HCEC 1CT (cell line): ENCODE measurements at regions not wholly inside any gene's neighbourhood (a gene's known extent, or its start where the extent isn't known, plus 50 kb on each side); places are given as distances from the start of the nearest gene placed in this dataset.

Experiments used
- DNase-seq: peaks from one replicate; pipeline ENCODE4 v3.0.0-alpha.2; 2017

- DNase-seq, result peak; percentile 82
These were observed 55.4 kb downstream of the CCER1 start for GRCh38 chr12:90899456-90900182.

DNA sequence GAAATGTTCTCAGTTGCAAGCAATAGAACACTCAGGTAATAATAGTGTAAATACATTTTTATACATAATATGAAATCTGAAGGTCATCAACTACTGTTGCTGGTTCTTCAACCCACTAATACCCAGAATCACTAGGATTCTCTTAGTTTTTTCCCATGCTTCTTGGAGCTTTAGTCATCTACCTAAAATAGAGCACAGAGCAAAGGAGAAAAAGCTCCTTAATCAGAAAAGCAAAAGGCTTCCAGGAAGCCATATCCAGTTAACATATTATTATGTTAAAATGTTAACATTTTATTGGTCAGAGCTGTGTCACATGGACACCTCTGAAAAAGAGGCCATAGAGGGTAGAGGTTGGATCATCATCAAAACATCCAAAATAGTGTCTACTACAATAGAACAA is 57.0 kb downstream of the CCER1 start:
- DNase-seq, result no peak

DNA sequence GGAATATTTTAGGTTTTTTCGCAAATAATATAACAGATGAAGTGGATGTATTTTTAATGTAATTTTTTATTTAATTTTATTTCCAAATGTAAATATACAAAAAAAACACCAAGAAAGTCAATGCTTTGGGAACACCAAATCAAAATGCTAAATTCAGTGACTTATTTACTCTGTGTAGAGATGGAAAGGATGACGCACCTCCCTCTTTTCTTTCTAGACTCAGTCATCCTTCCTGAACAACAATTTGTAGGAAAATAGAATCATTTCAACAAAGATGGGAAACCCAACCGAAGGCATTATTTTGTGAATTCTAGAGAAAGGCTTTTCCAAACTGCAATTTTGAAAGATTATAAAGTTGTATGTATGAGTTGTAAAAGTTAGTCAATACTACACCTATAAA is 57.7 kb downstream of the CCER1 start:
- DNase-seq, result no peak

DNA sequence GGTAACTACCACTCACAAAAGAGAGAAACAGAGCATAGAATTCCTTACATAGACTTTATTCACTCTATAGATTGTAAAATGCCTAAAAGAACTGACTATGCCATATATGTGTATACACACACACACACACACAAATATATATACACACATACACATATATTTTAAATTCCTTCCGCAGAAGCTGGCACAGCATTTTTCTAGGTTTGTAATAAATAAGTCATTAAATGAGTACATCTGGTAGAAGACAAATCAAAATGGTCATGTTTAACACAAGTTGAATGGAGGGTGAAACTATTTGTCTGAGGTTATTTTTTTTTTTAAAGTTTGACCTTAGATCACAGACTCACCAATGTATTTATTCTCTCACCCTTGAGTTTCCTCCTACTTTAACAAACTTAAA is 58.2 kb downstream of the CCER1 start:
- no peak for DNase-seq

DNA sequence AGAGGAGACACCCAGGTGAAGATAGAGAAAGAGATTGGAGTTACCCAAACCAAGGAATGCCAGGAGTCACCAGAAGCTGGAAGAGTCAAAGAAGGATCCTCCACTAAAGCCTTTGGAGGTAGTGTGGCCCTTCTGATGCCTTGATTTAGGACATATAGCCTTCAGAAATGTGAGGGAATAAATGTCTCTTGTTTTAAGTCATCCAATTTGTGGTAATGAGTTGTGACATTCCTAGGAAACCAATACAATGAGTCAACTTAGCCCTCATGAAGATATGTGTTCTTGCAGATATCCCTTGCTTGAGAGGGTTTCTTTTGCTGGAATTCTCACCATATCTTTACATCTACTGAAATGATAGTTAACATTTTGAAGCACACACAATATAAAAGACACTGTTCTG is 58.8 kb downstream of the CCER1 start:
- peak; percentile 91 for DNase-seq

GRCh38 chr12:90888316-90888715 is 66.7 kb downstream of the CCER1 start:
- DNase-seq, result peak; percentile 7

DNA sequence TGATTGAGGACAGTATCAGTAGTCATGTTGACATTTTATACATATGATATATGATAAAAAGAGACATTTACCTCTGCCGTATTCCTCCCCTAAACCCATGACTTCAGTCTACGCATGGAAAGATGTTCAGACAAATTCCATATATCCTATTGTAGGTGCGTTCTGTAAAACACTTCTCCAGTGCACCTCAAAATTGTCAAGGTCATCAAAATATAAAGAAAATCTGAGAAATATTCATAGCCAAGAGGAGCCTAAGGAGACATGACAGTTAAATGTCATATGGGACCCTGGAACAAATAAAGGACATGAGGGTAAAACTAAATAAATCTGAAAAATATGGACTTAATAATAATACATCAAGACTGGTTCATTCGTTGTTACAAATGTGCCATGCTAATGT is 71.5 kb downstream of the CCER1 start:
- no peak for DNase-seq

GRCh38 chr12:90871726-90872096 is 83.3 kb downstream of the CCER1 start:
- no peak for DNase-seq

- DNase-seq, result no peak
These were observed 83.8 kb downstream of the CCER1 start for GRCh38 chr12:90870971-90871725.

- DNase-seq, result no peak
These were observed 86.3 kb downstream of the CCER1 start for GRCh38 chr12:90868626-90869025.

DNA sequence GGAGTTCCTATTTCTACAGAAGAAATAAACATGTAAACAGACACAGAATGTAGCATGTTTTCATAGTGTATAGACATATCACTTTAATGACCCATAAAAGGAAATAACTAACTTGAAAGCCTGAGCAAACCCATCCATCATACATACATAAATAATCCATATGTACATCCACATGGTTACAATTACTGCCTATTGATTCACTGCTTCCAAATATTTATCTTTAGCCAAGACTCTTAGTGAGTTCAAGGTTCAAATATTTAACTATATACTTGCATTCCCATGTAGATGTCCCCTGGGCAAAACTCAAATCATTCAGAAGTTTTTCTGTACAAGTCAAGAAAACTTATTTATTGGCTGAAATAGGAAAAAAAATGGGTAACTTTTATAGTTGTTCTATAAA is 95.4 kb downstream of the CCER1 start:
- DNase-seq, result no peak

GRCh38 chr12:90858252-90858651 is 96.7 kb downstream of the CCER1 start:
- no peak for DNase-seq

DNA sequence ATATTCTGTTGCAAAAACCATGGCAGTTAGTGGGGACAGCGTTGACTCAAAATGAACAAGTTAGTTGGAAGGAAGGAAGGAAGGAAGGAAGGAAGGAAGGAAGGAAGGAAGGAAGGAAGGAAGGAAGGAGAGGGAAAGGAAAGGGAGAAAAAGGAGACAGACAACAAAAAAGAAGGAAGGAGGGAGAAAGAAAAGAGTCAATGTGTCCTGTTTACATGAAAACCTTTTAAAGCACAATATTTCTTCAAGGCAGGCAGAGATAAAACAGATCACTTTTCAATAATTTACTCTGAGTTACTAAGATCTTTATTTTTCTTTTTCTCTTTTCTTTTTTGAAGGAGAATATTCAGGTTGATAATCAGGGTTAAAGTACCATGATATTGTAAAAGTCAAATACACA is 99.4 kb downstream of the CCER1 start:
- DNase-seq, result no peak

DNA sequence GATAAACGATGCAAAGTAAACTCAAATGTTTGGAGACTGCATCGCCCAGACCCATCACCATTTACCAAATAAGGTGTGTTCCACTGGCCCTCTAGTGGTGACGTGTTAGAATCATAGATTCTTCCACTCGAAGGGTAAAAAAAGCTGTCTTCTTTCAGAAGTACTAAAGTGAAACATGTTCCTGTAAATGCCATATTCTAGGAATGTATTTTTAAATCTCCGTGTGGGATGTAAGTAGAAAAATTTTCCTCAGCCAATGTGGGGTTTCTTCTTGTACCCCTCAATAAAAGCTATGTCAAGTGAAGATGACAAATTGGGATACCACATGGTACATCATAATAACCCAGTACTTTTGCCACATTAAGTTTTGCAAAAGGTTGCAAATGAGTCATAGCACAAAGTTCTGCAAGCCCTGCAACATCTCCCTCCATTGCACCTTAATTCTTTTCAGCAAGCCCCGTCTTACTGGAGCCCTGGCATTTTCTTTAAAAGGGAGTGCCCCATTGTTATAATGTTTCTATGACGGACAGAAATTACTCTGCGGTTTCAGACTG is 100.8 kb downstream of the CCER1 start:
- peak; percentile 65 for DNase-seq

GRCh38 chr12:90851800-90852718 is 102.9 kb downstream of the CCER1 start:
- no peak for DNase-seq

DNA sequence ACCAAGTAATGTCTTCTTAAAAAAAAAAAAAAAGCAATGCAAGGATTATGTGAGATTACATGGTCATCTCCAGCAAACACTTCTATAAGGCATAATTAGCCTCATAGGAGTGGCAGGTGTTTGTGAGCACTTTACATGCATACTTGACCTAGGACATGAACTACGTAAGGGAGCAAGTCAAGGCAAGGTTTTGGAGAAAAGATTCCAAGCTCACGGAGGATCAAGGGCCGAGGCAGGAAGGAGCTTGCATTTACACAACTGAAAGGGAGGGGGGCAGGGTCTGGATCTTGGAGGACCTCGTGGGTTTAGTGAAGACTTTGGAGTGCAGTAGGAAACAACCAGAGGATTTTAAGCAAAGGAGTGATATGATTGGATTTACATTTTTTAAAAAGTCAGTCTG is 112.5 kb downstream of the CCER1 start:
- no peak for DNase-seq

- DNase-seq, result peak; percentile 1
These were observed 113.6 kb downstream of the CCER1 start for GRCh38 chr12:90841336-90841735.

GRCh38 chr12:90839346-90839745 is 115.6 kb downstream of the CCER1 start:
- peak; percentile 19 for DNase-seq

GRCh38 chr12:90836689-90837088 is 118.3 kb downstream of the CCER1 start:
- DNase-seq, result no peak

DNA sequence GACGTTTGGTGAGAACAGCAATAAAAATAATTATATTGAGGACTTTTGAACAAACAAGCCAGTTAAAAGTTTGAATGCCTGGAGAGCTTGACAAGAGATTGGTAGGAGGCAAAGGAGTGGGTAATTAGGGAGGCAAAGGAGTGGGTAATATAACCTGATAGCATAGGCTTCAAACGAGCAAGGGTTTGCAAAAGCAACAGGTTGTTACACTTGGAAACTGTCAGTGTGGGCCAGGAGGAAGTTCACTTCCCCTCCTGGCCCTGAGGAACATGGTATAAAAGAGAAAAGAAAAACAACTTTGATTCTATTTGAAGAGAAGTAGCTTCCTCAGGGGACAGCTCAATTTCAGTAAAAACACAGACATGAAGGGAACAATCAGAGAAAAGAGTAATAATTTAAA is 121.7 kb downstream of the CCER1 start:
- DNase-seq, result no peak

- DNase-seq, result no peak
These were observed 122.5 kb downstream of the CCER1 start for GRCh38 chr12:90832427-90832826.

DNA sequence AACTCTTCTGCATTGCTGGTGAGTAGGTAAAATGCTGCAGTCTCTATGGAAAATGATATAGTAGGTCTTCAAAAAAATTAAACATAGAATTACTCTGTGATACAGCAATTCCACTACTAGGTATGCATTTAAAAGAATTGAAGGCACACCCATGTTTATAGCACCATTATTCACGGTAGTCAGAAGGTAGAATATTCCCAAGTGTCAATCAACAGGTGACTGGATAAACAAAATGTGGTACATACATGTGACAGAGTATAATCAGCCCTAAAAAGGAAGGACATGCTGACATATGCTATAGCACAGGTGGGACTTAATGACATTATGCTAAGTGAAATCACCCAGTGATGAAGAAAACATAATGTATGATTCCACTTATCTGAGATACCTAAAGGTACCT is 123.3 kb downstream of the CCER1 start:
- no peak for DNase-seq

DNA sequence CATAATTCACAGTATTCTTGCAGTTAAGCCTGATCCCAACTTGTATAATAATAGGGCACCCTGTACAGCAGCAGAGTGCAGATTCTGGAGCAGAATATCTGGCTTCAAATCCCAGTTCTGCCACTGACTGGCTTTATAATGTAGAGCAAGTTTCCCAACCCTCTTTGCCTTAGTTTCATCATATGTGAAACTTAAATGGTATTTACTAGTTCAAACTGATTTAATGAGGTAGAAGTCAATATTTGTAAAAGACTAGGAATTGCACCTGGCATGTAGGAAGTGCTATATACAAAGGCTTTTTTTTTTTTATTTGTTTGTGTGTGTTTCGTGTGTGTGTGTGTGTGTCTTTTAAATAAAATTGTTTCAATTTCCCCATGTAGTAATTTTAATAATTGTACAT is 125.9 kb downstream of the CCER1 start:
- DNase-seq, result no peak
